Left colon (tissue), 2 donors: ENCODE measurements at regions not wholly inside any gene's neighbourhood (a gene's known extent, or its start where the extent isn't known, plus 50 kb on each side); places are given as distances from the start of the nearest gene placed in this dataset.

ENCODE experiments used
- ATAC-seq: fragments of 200-7000 bp; cut with Tn5 transposase; one replicate; pipeline ENCODE4 v1.9.1; 2020; ENCODE audit warnings: mild to moderate bottlenecking, moderate library complexity
- DNase-seq, 2 donors: peaks; one replicate each; pipeline ENCODE4 v3.0.0-alpha.2; 2020
- intact Hi-C, 2 donors: fragments of 100-400 bp; cut with DNase I in 1 of 2; cut with micrococcal nuclease in 1 of 2; formaldehyde crosslinking; loops; one replicate each; pipeline versions ENCODE4 v1.11.2 to v1.14.0; 2022; cut with DNase I, micrococcal nuclease
- donor health status: DM: no; HTN: no; CAD: no.
- donor health status: DM: yes; HTN: yes; CAD: no.

DNA sequence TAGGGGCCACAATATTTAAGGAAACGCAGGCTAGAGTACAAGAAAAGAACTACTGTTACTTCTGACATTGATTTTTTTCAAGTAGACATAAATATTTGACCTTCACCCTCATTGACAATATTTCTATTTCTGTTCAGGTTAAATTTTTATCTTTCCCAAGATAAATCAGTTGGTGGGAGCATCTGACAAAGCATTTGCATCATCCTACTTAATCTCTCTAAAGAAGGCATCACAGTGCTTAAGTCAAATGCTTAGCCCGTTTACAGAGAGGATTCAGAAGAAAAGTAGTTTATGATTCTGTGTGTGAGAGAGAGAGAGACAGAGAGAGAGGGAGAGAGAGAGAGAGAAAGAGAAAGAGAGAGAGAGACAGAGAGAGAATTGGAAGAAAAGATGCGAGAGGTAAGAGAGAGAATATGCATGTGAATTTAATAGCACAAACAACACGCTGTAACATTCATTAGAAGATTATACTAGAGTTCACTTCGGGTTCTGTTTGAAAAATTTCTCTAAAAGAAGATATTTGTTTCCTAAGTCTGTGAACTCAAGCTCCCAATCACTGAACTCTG is 1093.3 kb upstream of the CDH6 start:
- intact Hi-C loops: no loop called here
- ATAC-seq: no peak
- no peak for DNase-seq

GRCh38 chr5:30099634-30100033 is 1093.9 kb upstream of the CDH6 start:
- intact Hi-C loops: no loop called here
- DNase-seq (no peak), ATAC-seq (no peak)

- intact Hi-C loops: no loop called here
- DNase-seq: no peak
- ATAC-seq: no peak
Measured at GRCh38 chr5:30098940-30099339, 1094.5 kb upstream of the CDH6 start.

DNA sequence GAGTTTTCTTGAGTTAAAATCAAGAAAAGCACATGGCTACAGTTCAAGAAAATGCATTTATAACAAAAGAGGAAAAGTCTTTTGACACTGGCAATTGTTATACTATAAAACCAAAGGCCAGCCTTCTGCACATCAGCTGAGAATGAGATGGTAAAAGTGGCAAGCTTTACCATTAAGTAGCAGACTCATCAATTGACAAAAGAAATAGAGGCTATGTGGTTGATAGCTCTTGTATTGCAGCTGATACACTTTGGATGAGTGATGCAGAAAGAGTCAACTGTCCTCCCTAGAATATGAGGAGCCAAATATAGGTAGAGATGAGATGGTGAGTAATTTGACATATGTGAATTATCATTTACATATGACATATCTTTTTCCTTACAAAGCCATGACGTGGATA is 1100.9 kb upstream of the CDH6 start:
- intact Hi-C loops: no loop called here
- ATAC-seq (no peak), DNase-seq (no peak)

- intact Hi-C loops: no loop called here
- DNase-seq (no peak), ATAC-seq (no peak)
Measured at GRCh38 chr5:30069441-30070263, 1123.8 kb upstream of the CDH6 start.

GRCh38 chr5:30063503-30063902 is 1130.0 kb upstream of the CDH6 start:
- intact Hi-C loops: no loop called here

GRCh38 chr5:30051976-30052375 is 1141.5 kb upstream of the CDH6 start:
- DNase-seq (no peak), ATAC-seq (no peak)
- intact Hi-C loops: no loop called here

More at GRCh38 chr5:30063503-30063902, 1130.0 kb upstream of the CDH6 start:
- no peak for DNase-seq
- ATAC-seq: no peak

DNA sequence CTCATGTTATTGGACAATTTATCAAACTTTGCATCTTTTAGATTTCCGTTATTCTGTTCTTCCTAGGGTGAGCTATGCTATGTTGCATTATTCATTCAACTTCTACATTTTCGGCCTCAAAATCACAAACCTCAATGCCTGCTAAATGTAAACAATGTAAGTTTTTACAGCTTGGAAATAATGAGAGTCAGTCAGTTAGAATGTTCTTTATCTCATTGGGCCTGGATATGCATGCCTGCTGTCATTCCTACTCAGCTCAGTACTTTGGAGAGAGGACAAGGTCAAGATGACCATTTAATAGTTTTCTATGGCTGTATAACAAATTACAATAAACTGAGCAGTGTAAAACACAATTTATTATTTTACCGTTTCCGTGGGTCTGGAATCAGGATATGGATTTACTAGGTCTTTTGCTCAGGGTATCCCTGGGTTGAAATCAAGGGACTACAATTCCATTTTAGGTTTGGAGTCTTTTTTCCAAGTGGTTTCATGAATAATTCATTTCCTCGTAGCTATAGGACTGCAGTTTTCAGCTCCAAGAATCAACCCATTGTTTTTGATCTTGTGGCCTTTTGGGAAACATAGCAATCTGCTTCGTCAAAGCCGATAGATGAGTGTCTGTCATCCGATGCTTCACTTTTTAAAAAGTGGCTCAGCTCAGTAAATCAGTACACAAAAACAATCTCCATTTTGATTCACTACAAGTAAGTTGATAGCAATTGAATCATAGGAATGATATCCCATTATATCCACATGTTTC is 1143.2 kb upstream of the CDH6 start:
- no peak for DNase-seq
- intact Hi-C loops: no loop called here
- no peak for ATAC-seq

- DNase-seq (no peak), ATAC-seq (no peak)
- intact Hi-C loops: no loop called here
Measured at GRCh38 chr5:30042677-30043076, 1150.8 kb upstream of the CDH6 start.

DNA sequence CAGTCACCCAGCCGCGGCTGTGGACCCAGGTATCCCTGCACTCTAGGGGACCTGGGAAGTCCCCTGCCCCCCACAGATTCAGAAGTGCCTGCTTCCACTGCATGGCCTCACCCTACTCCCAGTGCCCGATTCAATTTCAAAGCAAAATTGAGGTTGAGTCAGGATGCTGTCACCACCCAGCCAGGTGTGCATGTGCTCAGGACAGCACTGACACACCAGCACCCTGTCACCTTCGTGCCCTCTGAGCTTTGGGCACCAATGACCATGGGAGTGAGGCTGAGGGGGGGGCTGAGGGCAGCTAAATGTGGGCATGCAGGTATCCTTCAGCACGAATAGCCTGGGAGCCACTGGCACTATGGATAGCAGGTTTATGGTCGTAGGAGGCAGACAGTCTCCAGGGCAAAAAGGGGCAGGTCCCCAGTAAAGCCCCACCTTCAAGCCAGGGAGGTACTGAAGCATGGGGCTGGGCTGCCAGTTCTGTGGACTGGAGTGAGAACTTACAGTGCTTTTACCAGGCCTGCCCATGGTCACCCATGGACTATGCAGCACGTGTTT is 1151.6 kb upstream of the CDH6 start:
- intact Hi-C loops: no loop called here
- ATAC-seq (no peak), DNase-seq (no peak)

GRCh38 chr5:30041291-30041690 is 1152.2 kb upstream of the CDH6 start:
- DNase-seq: no peak
- ATAC-seq: no peak
- intact Hi-C loops: no loop called here

GRCh38 chr5:30040488-30041118 is 1152.9 kb upstream of the CDH6 start:
- ATAC-seq (no peak), DNase-seq (no peak)
- intact Hi-C loops: no loop called here

- intact Hi-C loops: no loop called here
- ATAC-seq (no peak), DNase-seq (no peak)
Measured at GRCh38 chr5:30039379-30039778, 1154.1 kb upstream of the CDH6 start.

DNA sequence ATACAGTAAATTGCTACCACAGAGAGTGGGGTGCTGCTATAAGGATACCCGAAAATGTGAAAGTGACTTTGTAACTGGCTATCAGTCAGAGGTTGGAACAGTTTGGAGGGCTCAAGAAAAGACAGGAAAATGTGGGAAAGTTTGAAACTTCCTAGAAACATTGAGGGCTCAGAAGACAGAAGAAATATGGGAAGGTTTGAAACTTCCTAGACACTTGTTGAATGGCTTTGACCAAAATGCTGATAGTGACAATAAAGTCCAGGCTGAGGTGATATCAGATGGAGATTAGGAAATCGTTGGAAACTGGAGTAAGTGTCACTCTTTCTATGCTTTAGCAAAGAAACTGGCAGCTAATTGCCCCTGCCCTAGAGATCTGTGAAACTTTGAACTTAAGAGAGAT is 1158.6 kb upstream of the CDH6 start:
- ATAC-seq: no peak

DNA sequence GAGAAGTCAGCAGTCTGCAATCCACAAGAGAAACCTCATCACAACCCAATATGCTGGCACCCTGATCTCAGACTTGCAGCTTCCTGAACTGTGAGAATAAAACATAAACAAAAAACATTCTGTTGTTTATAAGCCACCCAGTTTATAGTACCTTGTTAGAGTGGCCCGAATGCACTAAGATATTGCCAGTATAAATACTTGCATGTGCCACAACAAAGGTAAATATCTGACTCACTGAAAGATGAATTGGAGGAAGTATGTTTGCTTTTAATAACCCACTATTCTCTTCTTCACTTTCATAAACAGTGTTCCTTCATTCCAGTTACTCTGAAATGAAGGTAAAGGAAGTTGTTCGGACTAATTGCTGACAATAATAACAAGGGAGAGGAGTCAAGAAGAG is 1163.4 kb upstream of the CDH6 start:
- intact Hi-C loops: no loop called here
- ATAC-seq (no peak), DNase-seq (no peak)

More for the DNA sequence above, 1158.6 kb upstream of the CDH6 start:
- intact Hi-C loops: no loop called here
- DNase-seq: no peak

DNA sequence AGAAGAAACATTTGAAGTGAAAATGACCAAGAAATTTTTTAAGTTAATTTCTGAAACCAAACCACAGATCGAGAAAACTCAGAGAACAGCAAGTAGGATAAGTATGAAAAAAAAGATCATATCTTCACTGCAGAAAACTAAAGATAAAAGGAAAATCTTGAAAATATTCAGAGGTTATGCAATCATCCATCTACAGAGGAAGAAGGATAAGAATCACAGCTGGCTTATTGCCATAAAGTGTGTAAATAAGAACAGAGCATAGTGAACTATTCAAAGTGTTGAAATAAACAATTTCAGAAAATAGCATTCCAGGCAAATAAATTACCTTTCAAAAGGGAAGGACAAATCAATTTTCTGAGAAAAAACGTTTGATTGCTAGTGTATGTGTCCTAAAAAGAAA is 1191.7 kb upstream of the CDH6 start:
- ATAC-seq (no peak), DNase-seq (no peak)

DNA sequence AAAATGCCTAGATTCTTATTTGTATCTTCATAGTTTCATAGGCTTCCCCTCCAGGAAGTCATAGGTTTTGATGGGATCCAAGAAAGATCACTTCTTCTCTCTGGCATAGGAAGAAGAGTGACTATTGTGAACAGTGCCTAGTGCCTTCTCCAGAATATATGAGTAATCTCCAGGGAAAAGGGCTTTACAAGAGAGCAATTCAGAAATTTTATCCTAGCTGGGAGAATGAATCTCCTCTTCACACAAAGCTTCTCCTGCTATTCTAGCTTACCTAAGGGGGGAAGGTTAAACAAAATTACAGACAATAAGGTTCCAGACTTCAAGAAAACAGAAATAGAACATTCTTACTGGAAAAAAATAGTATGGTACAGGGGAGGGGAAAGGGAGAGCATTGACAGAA is 1193.3 kb upstream of the CDH6 start:
- DNase-seq (no peak), ATAC-seq (no peak)
- intact Hi-C loops: no loop called here

More for the DNA sequence above, 1191.7 kb upstream of the CDH6 start:
- intact Hi-C loops: no loop called here

- no peak for DNase-seq
- intact Hi-C loops: no loop called here
- ATAC-seq: no peak
Measured at GRCh38 chr5:29995154-29995553, 1198.3 kb upstream of the CDH6 start.

DNA sequence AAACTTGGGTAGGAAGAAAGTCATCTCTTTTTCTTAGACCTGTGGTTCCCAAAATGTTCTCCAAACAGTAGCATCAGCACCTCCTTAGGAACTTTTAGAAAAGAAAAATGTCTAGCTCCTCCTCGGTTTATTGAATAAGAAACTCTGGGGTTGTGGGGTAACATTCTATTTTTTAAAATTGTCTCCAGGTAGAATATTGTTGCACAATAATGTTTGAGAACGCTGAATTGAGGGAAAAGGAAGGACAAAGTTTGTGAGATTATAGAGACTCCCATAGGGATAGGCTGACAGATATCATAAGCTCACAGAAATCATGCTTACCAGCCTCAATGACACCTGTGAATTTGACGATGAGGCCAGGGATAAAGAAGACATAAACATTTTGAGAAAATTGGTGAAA is 1199.0 kb upstream of the CDH6 start:
- intact Hi-C loops: no loop called here
- ATAC-seq: no peak
- DNase-seq: no peak
